MCF 10A (cell line): ENCODE measurements at regions not wholly inside any gene's neighbourhood (a gene's known extent, or its start where the extent isn't known, plus 50 kb on each side); places are given as distances from the start of the nearest gene placed in this dataset.

Experiments used
- BruUV-seq: library from RNA; stranded (reverse); fragments of 400-500 nt; replicated peaks from 2 replicates; lab custom pipeline; 2021; lab: Mats Ljungman, UMichigan
- CTCF ChIA-PET: fragments of 300-600 bp; sonication (Branson Sonifier 250); formaldehyde crosslinking; extraction: SDS; loops from one replicate; lab custom pipeline; 2021; ENCODE audit warnings: antibody characterized with exemption, inconsistent platforms; lab: Yijun Ruan, JAX
- POLR2A ChIA-PET: fragments of 300-600, 350-650 bp; sonication (Branson Sonifier 250); formaldehyde crosslinking; extraction: SDS; loops from one replicate; lab custom pipeline; 2020; ENCODE audit warnings: antibody characterized with exemption, inconsistent platforms; lab: Yijun Ruan, JAX
- DNase-seq: peaks from one replicate; pipeline ENCODE4 v3.0.0-alpha.2; 2018; ENCODE audit not compliant: unreplicated experiment
- H3K27ac Mint-ChIP-seq: one replicate; pipeline ENCODE4 v1.8.0; 2022; ENCODE audit warnings: mild to moderate bottlenecking, low read depth, mixed read lengths; ENCODE audit not compliant: unreplicated experiment
- H3K27me3 Mint-ChIP-seq: one replicate; pipeline ENCODE4 v1.8.0; 2022; ENCODE audit warnings: mixed read lengths; ENCODE audit not compliant: insufficient read depth, unreplicated experiment
- H3K36me3 Mint-ChIP-seq: one replicate; pipeline ENCODE4 v1.8.0; 2022; ENCODE audit warnings: mild to moderate bottlenecking, moderate library complexity, mixed read lengths; ENCODE audit not compliant: insufficient read depth, unreplicated experiment
- H3K4me1 Mint-ChIP-seq: one replicate; pipeline ENCODE4 v1.8.0; 2022; ENCODE audit warnings: mixed read lengths; ENCODE audit not compliant: insufficient read depth, unreplicated experiment
- H3K4me3 Mint-ChIP-seq: one replicate; pipeline ENCODE4 v1.8.0; 2022; ENCODE audit warnings: mild to moderate bottlenecking, moderate library complexity, mixed read lengths; ENCODE audit not compliant: unreplicated experiment
- H3K9me3 Mint-ChIP-seq: one replicate; pipeline ENCODE4 v1.8.0; 2022; ENCODE audit warnings: mixed read lengths; ENCODE audit not compliant: unreplicated experiment
- intact Hi-C: fragments of 100-400 bp; cut with micrococcal nuclease; formaldehyde crosslinking; loops from 2 replicates; pipeline ENCODE4 v1.14.1; 2022
- TF ChIP-seq, protein P1 (sequence below): fragments of 200-600 bp; IDR thresholded peaks from one replicate; pipeline ENCODE4 v1.8.0; 2022; ENCODE audit warnings: antibody characterized with exemption, mild to moderate bottlenecking; ENCODE audit not compliant: unreplicated experiment

DNA sequence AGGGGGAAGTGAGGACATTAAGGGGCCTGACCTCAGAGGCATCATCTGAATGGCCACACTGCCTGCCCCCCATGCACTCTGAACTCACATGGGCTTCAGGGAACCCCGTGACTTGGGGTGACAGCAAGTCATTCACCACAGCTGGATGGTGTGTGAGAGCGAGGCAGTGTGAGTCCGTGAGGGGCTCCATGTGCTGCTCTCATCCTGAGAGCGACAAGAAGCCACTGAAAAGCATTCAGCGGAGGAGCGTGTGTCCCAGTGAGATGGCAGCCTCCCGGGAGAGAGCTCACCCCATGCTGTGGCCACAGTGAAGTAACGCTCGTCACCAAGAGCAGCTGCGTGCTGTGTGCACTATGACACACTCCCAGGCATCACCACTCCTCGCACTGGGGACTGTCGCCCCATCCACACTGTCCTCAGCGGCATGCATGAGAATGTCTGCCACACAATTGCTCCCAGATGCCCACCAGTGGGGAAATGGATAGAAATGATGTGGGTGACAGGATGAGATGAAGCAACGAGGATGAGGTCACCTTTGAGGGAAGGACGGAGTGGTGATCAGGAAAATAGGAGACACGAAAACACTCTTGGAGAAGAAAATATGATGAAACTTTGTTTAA is 213.0 kb upstream of the RAB6C start:
- Mint-ChIP-seq H3K4me1 (no peaks in the 10 kb centered on the region), H3K4me3 (no peak overlapping the region), H3K36me3 (no peaks in the 10 kb centered on the region), H3K27ac (no peak overlapping the region), H3K9me3 (peaks cover 6% of the 10 kb centered on the region), H3K27me3 (no peaks in the 10 kb centered on the region)
- TF ChIP-seq, protein P1, sequence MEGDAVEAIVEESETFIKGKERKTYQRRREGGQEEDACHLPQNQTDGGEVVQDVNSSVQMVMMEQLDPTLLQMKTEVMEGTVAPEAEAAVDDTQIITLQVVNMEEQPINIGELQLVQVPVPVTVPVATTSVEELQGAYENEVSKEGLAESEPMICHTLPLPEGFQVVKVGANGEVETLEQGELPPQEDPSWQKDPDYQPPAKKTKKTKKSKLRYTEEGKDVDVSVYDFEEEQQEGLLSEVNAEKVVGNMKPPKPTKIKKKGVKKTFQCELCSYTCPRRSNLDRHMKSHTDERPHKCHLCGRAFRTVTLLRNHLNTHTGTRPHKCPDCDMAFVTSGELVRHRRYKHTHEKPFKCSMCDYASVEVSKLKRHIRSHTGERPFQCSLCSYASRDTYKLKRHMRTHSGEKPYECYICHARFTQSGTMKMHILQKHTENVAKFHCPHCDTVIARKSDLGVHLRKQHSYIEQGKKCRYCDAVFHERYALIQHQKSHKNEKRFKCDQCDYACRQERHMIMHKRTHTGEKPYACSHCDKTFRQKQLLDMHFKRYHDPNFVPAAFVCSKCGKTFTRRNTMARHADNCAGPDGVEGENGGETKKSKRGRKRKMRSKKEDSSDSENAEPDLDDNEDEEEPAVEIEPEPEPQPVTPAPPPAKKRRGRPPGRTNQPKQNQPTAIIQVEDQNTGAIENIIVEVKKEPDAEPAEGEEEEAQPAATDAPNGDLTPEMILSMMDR = no peak
- POLR2A ChIA-PET = no interaction called here
- BruUV-seq = no TSS peak
- intact Hi-C loops = no loop called here
- DNase-seq = no peak
- CTCF ChIA-PET = interaction anchor here (0.9 kb wide), 1 partner anchor 18 kb away, joined by 3 read pairs; no protein-coding TSS in a partner anchor

DNA sequence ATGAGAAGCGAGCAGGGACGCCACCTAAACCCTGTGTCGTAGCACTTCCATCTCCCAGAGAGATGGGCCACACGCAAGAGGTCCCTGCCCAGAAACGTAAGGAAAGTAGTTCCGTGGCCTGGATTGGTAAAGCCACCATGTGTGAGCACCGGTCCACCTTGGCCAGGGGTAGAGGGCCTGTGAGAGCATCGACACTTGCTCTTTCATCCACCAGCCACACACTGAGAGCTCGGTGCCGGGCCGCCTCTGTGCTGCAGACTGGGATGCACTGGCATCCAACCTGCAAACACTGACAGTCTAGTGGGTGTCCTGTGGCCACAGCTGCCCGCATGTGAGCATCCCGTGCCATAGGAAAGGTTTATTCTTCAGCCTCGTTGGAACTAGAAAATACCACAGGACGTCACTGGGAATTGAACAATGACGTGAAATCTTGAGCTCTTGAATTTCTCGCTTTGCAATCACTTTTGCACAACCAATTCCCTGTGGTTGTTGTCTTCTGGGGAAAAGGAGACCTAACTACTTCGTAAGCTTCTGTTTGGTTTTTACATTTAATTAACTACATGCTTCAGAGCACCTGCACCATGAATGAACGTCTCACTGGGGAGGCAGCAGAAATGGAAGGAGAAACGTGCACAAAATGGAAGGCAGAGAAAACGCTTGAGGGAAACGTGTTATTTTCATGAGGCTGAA is 212.0 kb upstream of the RAB6C start:
- Mint-ChIP-seq H3K4me1 (no peaks in the 10 kb centered on the region), H3K36me3 (no peaks in the 10 kb centered on the region), H3K27ac (no peak overlapping the region), H3K27me3 (no peaks in the 10 kb centered on the region), H3K9me3 (peaks cover 6% of the 10 kb centered on the region), H3K4me3 (no peak overlapping the region)
- DNase-seq = no peak
- intact Hi-C loops = no loop called here
- POLR2A ChIA-PET = no interaction called here
- CTCF ChIA-PET = interaction anchor here (0.9 kb wide), 1 partner anchor 19 kb away, joined by 3 read pairs; no protein-coding TSS in a partner anchor
- no TSS peak for BruUV-seq
- TF ChIP-seq, protein P1 = no peak

DNA sequence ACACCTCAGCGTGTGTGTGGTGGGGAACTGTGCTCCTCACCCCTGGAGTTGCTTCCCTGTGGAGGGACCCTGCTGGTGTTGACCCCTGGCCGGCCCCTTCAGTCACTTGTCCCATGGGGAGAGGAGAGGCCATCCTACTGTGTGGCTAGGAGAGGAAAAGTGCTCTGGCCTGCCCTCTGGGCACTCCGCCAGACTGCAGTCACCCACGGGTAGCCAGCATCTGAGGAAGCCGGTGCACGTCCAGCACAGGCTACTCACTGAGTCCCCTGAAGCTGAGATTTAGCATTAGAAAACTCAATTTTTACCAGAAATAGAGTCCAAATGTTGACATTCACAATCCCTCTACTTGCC is 211.5 kb upstream of the RAB6C start:
- Mint-ChIP-seq H3K9me3 (peaks cover 6% of the 10 kb centered on the region), H3K4me1 (no peaks in the 10 kb centered on the region), H3K36me3 (no peaks in the 10 kb centered on the region), H3K27ac (no peak overlapping the region), H3K4me3 (no peak overlapping the region), H3K27me3 (no peaks in the 10 kb centered on the region)
- BruUV-seq = no TSS peak
- DNase-seq = no peak
- intact Hi-C loops = no loop called here
- TF ChIP-seq, protein P1 = no peak
- ChIA-PET CTCF (no interaction called here), POLR2A (no interaction called here)

DNA sequence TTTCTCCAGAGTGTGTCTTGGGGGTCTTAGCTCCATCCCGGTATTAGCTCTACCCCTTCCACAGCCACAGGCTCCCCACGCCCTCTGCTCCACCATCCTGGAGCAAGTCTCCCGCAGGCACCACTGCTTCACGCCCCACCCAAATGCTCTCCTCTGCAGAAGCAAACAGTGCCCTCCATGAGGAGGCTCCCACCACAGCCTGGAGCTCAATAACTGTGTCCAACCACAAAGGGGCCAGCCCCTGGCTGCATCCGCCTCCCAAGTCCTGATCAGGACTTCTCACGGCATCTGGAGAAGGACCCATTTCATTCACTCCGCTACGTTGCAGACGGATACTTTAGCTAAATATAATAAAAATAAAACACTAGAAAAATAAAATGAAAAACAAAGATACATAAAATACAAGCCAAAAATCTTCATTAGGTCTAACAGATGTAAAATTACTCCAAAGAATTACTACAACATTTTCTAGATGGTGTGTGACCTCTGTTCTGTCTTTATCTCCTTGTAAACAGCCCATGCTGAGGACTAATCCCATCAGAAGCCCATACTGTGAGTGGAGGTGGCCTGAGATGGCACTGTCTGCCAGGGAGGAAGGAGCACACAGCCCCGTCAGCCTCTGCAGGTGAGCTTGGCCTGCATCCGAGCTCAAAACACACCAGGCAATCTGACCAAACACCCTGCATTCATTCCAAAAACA is 210.8 kb upstream of the RAB6C start:
- TF ChIP-seq, protein P1 = no peak
- H3K9me3 Mint-ChIP-seq = peaks cover 8% of the 10 kb centered on the region
- H3K4me3 Mint-ChIP-seq = no peak overlapping the region
- no peaks in the 10 kb centered on the region for H3K27me3 Mint-ChIP-seq
- CTCF ChIA-PET = no interaction called here
- POLR2A ChIA-PET = no interaction called here
- BruUV-seq = no TSS peak
- intact Hi-C loops = no loop called here
- DNase-seq = no peak
- H3K27ac Mint-ChIP-seq = no peak overlapping the region
- H3K36me3 Mint-ChIP-seq = no peaks in the 10 kb centered on the region
- no peaks in the 10 kb centered on the region for H3K4me1 Mint-ChIP-seq
